Keratinocyte (primary cell): ENCODE measurements at regions not wholly inside any gene's neighbourhood (a gene's known extent, or its start where the extent isn't known, plus 50 kb on each side); places are given as distances from the start of the nearest gene placed in this dataset.
"Not testable (repeated sequence)": the region's sequence is repeated elsewhere in the genome, so short reads cannot be mapped to it uniquely, and the experiment has no call there.

Experiments
- DNase-seq: peaks from one replicate; pipeline ENCODE4 v3.0.0-alpha.2; 2011; ENCODE audit warnings: low read depth, missing footprints, low spot score
- FAIRE-seq: peaks from 2 replicates; lab custom pipeline; 2011; peaks lifted over from hg19 to GRCh38; lab: Jason Lieb, UNC
- H2AFZ ChIP-seq: 2 replicates; pipeline ENCODE4 v1.6.0; 2012; ENCODE audit warnings: low read length, control low read depth, inconsistent platforms; ENCODE audit not compliant: control insufficient read depth
- H3K27ac ChIP-seq: 2 replicates; pipeline ENCODE4 v1.5.1; 2011; ENCODE audit warnings: low read length; ENCODE audit not compliant: control insufficient read depth, insufficient read depth
- H3K27me3 ChIP-seq: 3 replicates; pipeline ENCODE4 v1.6.0; 2011; ENCODE audit warnings: low read length; ENCODE audit not compliant: control insufficient read depth, insufficient read depth; ENCODE audit errors: extremely low read depth
- H3K36me3 ChIP-seq, 2 experiments: 2 replicates in 1 of 2; 3 replicates in 1 of 2; pipeline ENCODE4 v1.5.1; 2011; ENCODE audit warnings: low read length in 2 of 2, mild to moderate bottlenecking in 1 of 2; ENCODE audit not compliant: control insufficient read depth in 2 of 2, insufficient read depth in 2 of 2; ENCODE audit errors: extremely low read depth in 1 of 2
- H3K4me1 ChIP-seq: 3 replicates; pipeline ENCODE4 v1.5.1; 2011; ENCODE audit warnings: low read length; ENCODE audit not compliant: control insufficient read depth, insufficient read depth; ENCODE audit errors: extremely low read depth
- H3K4me2 ChIP-seq: 3 replicates; pipeline ENCODE4 v1.6.0; 2011; ENCODE audit warnings: low read depth, low read length; ENCODE audit not compliant: control insufficient read depth, insufficient read depth; ENCODE audit errors: extremely low read depth
- H3K4me3 ChIP-seq, 3 experiments: fragments of 200-600 bp in 1 of 3; sonication (generic) in 1 of 3; 2 replicates in 2 of 3; 3 replicates in 1 of 3; pipeline ENCODE4 v1.5.1; 2011 to 2016; ENCODE audit warnings: low read length in 3 of 3, mild to moderate bottlenecking in 3 of 3, control low read depth in 2 of 3, inconsistent platforms in 1 of 3, low read depth in 1 of 3, mixed read lengths in 1 of 3, mixed run types in 1 of 3, moderate library complexity in 1 of 3; ENCODE audit not compliant: control insufficient read depth in 2 of 3, insufficient read depth in 2 of 3; ENCODE audit errors: extremely low read depth in 1 of 3
- H3K79me2 ChIP-seq: 2 replicates; pipeline ENCODE4 v1.6.0; 2012; ENCODE audit warnings: low read length; ENCODE audit not compliant: control insufficient read depth, insufficient read depth
- H3K9ac ChIP-seq: 3 replicates; pipeline ENCODE4 v1.6.0; 2011; ENCODE audit warnings: low read length; ENCODE audit not compliant: control insufficient read depth, insufficient read depth; ENCODE audit errors: extremely low read depth
- H3K9me1 ChIP-seq: 3 replicates; pipeline ENCODE4 v1.6.0; 2011; ENCODE audit warnings: low read length; ENCODE audit not compliant: control insufficient read depth, insufficient read depth; ENCODE audit errors: extremely low read depth
- H3K9me3 ChIP-seq: 2 replicates; pipeline ENCODE4 v1.5.1; 2012; ENCODE audit warnings: low read depth, low read length; ENCODE audit not compliant: control insufficient read depth
- H4K20me1 ChIP-seq: 3 replicates; pipeline ENCODE4 v1.6.0; 2011; ENCODE audit warnings: low read length; ENCODE audit not compliant: control insufficient read depth, insufficient read depth; ENCODE audit errors: extremely low read depth
- CTCF ChIP-seq, 3 experiments: IDR thresholded peaks in 1 of 3; conservative IDR thresholded peaks in 1 of 3; optimal IDR thresholded peaks in 1 of 3; 2 replicates in 2 of 3; 3 replicates in 1 of 3; pipeline versions ENCODE3 to v1.5.1; 2011; ENCODE audit warnings: low read length in 3 of 3, mild to moderate bottlenecking in 3 of 3, moderate library complexity in 2 of 3, control low read depth in 1 of 3, inconsistent platforms in 1 of 3; ENCODE audit not compliant: insufficient read depth in 2 of 3; ENCODE audit errors: extremely low read depth in 1 of 3
- EZH2 ChIP-seq: IDR thresholded peaks from one replicate; pipeline ENCODE4 v1.6.1; 2012; ENCODE audit warnings: inconsistent platforms, mild to moderate bottlenecking, low read length, moderate library complexity
- dilution Hi-C: fragments of 300-500 bp; cut with MboI; formaldehyde crosslinking; loops from one replicate; pipeline ENCODE4 v1.7.0; 2020; ENCODE audit warnings: low sequenced_read_pairs; ENCODE audit not compliant: extremely low pct_ligation_motif_present

DNA sequence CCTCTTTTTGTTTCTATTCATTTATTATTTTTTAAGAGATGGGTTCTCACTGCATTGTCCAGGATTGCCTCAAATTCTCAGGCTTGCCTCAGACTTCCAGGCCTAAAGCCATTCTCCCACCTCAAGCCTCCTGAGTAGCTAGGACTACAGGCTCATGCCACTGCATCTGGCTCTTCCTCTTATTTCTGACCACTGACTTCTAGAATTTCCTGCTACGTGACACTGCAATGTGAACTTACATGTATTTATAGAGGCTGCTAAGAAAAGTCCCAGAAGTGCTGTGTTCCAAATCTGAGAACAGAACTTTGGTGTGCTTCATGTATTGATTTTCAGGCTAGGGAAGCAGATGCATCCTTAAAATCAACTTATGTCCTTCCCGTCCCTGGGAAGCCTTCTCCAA is 407.4 kb downstream of the RSL24D1 start:
- Histone ChIP-seq H3K4me1 (no peaks in the 10 kb centered on the region), H3K4me2 (no peak overlapping the region), H3K9ac (no peak overlapping the region), H4K20me1 (no peaks in the 10 kb centered on the region), H3K27ac (no peak overlapping the region), H3K9me1 (no peaks in the 10 kb centered on the region), H3K9me3 (no peaks in the 10 kb centered on the region), H3K4me3 (no peak overlapping the region), H3K27me3 (no peaks in the 10 kb centered on the region), H2AFZ (no peak overlapping the region), H3K79me2 (no peaks in the 10 kb centered on the region), H3K36me3 (no peaks in the 10 kb centered on the region)
- FAIRE-seq, result no peak
- dilution Hi-C loops, result no loop called here
- TF ChIP-seq EZH2 (no peak), CTCF (optimal IDR thresholded peaks at IDR 0.05 in 1 of 3, IDR thresholded peaks at IDR 0.05 in 1 of 3, conservative IDR thresholded peaks at IDR 0.05 in 1 of 3; ENCODE audit: extremely low read depth in 1 of 3, insufficient read depth in 2 of 3, low read length in 3 of 3) (no peak)
- DNase-seq, result no peak

DNA sequence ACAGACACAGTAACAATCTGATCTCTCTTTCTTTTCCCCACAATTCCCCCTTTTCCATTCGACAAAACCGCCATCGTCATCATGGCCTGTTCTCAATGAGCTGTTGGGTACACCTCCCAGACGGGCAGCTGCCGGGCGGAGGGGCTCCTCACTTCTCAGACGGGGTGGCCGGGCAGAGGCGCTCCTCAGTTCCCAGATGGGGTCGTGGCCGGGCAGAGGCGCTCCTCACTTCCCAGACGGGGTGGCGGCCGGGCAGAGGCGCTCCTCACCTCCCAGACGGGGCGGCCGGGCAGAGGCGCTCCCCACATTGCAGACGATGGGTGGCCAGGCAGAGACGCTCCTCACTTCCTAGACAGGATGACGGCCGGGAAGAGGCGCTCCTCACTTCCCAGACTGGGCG is 415.5 kb downstream of the RSL24D1 start:
- H3K27me3 ChIP-seq, H3K4me3 ChIP-seq, H3K36me3 ChIP-seq, H3K79me2 ChIP-seq, H4K20me1 ChIP-seq, H3K9me1 ChIP-seq, H3K9me3 ChIP-seq, H3K9ac ChIP-seq, H2AFZ ChIP-seq, dilution Hi-C loops, DNase-seq, H3K27ac ChIP-seq, FAIRE-seq, H3K4me2 ChIP-seq, H3K4me1 ChIP-seq: not testable (repeated sequence)

GRCh38 chr15:54779271-54779670 is 417.5 kb downstream of the RSL24D1 start:
- no peaks in the 10 kb centered on the region for H3K27me3 ChIP-seq
- FAIRE-seq (no peak), DNase-seq (no peak)
- no peaks in the 10 kb centered on the region for H3K79me2 ChIP-seq
- H3K4me1 ChIP-seq, result no peaks in the 10 kb centered on the region
- no peaks in the 10 kb centered on the region for H3K9me1 ChIP-seq
- no peak overlapping the region for H3K4me2 ChIP-seq
- no peak overlapping the region for H3K4me3 ChIP-seq
- no peaks in the 10 kb centered on the region for H4K20me1 ChIP-seq
- H3K9me3 ChIP-seq, result no peaks in the 10 kb centered on the region
- no peak for TF ChIP-seq EZH2
- TF ChIP-seq CTCF (optimal IDR thresholded peaks at IDR 0.05 in 1 of 3, IDR thresholded peaks at IDR 0.05 in 1 of 3, conservative IDR thresholded peaks at IDR 0.05 in 1 of 3; ENCODE audit: extremely low read depth in 1 of 3, insufficient read depth in 2 of 3, low read length in 3 of 3), result no peak
- H3K27ac ChIP-seq, result no peak overlapping the region
- H3K9ac ChIP-seq, result no peak overlapping the region
- H3K36me3 ChIP-seq, result no peaks in the 10 kb centered on the region
- dilution Hi-C loops, result no loop called here
- H2AFZ ChIP-seq, result no peak overlapping the region
